Activated naive CD4-positive, alpha-beta T cell treated with anti-CD3 and anti-CD28 coated beads, Interleukin-2, amount 10 ng/mL, durations not matched to agents 7 days and 5 days (primary cell): ENCODE measurements at regions not wholly inside any gene's neighbourhood (a gene's known extent, or its start where the extent isn't known, plus 50 kb on each side); places are given as distances from the start of the nearest gene placed in this dataset.
"Not testable (repeated sequence)": the region's sequence is repeated elsewhere in the genome, so short reads cannot be mapped to it uniquely, and the experiment has no call there.

ENCODE experiments used
- CTCF ChIA-PET: fragments of 350-600 bp; sonication (Branson Sonifier 250); formaldehyde crosslinking; loops from one replicate; lab custom pipeline; 2021; ENCODE audit warnings: antibody characterized with exemption; lab: Charles Lee
- DNase-seq: peaks from one replicate; pipeline ENCODE4 v3.0.0-alpha.2; 2020
- H3K27ac Mint-ChIP-seq: one replicate; pipeline ENCODE4 v1.8.0; 2021; ENCODE audit warnings: mild to moderate bottlenecking, moderate library complexity, mixed read lengths
- H3K27me3 Mint-ChIP-seq: one replicate; pipeline ENCODE4 v1.8.0; 2021; ENCODE audit warnings: mild to moderate bottlenecking, mixed read lengths
- H3K36me3 Mint-ChIP-seq: one replicate; pipeline ENCODE4 v1.8.0; 2021; ENCODE audit warnings: mixed read lengths
- H3K4me1 Mint-ChIP-seq: one replicate; pipeline ENCODE4 v1.8.0; 2021; ENCODE audit warnings: mixed read lengths
- H3K4me3 Mint-ChIP-seq: one replicate; pipeline ENCODE4 v1.8.0; 2021; ENCODE audit warnings: mild to moderate bottlenecking, moderate library complexity, mixed read lengths
- H3K9me3 Mint-ChIP-seq: one replicate; pipeline ENCODE4 v1.8.0; 2021; ENCODE audit warnings: mixed read lengths

- H3K4me3 Mint-ChIP-seq, DNase-seq, H3K27ac Mint-ChIP-seq, CTCF ChIA-PET, H3K4me1 Mint-ChIP-seq, H3K27me3 Mint-ChIP-seq, H3K36me3 Mint-ChIP-seq: not testable (repeated sequence)
- H3K9me3 Mint-ChIP-seq, result peaks cover 21% of the 10 kb centered on the region
Observed at GRCh38 chr11:23942117-23942815, 554.6 kb upstream of the LUZP2 start.

- DNase-seq, result no peak
- H3K36me3 Mint-ChIP-seq, result no peaks in the 10 kb centered on the region
- H3K4me3 Mint-ChIP-seq, result no peak overlapping the region
- CTCF ChIA-PET, result no interaction called here
- no peaks in the 10 kb centered on the region for H3K27me3 Mint-ChIP-seq
- H3K27ac Mint-ChIP-seq, result no peak overlapping the region
- H3K4me1 Mint-ChIP-seq, result no peaks in the 10 kb centered on the region
- H3K9me3 Mint-ChIP-seq, result peaks cover 15% of the 10 kb centered on the region
Observed at GRCh38 chr11:23944923-23945322, 551.9 kb upstream of the LUZP2 start.

GRCh38 chr11:23947883-23948282 lies 549.0 kb upstream of the LUZP2 start:
- no peaks in the 10 kb centered on the region for H3K4me1 Mint-ChIP-seq
- no peaks in the 10 kb centered on the region for H3K27me3 Mint-ChIP-seq
- CTCF ChIA-PET, result no interaction called here
- peaks cover 3% of the 10 kb centered on the region for H3K9me3 Mint-ChIP-seq
- H3K27ac Mint-ChIP-seq, result no peak overlapping the region
- no peak for DNase-seq
- no peak overlapping the region for H3K4me3 Mint-ChIP-seq
- no peaks in the 10 kb centered on the region for H3K36me3 Mint-ChIP-seq

- Mint-ChIP-seq H3K4me3 (no peak overlapping the region), H3K4me1 (no peaks in the 10 kb centered on the region), H3K27ac (no peak overlapping the region), H3K9me3 (peaks cover 3% of the 10 kb centered on the region), H3K27me3 (no peaks in the 10 kb centered on the region), H3K36me3 (no peaks in the 10 kb centered on the region)
- CTCF ChIA-PET, result no interaction called here
- no peak for DNase-seq
Observed at GRCh38 chr11:23948851-23949250, 548.0 kb upstream of the LUZP2 start.

- Mint-ChIP-seq H3K4me3 (no peak overlapping the region), H3K4me1 (no peaks in the 10 kb centered on the region), H3K9me3 (peaks cover 9% of the 10 kb centered on the region), H3K36me3 (no peaks in the 10 kb centered on the region), H3K27ac (no peak overlapping the region), H3K27me3 (no peaks in the 10 kb centered on the region)
- no peak for DNase-seq
- CTCF ChIA-PET, result no interaction called here
Observed at GRCh38 chr11:23953951-23954710, 542.7 kb upstream of the LUZP2 start.

- peaks cover 8% of the 10 kb centered on the region for H3K9me3 Mint-ChIP-seq
- H3K27ac Mint-ChIP-seq, result no peak overlapping the region
- no peaks in the 10 kb centered on the region for H3K27me3 Mint-ChIP-seq
- H3K4me3 Mint-ChIP-seq, result no peak overlapping the region
- H3K36me3 Mint-ChIP-seq, result no peaks in the 10 kb centered on the region
- no peak for DNase-seq
- no peaks in the 10 kb centered on the region for H3K4me1 Mint-ChIP-seq
- CTCF ChIA-PET, result no interaction called here
Observed at GRCh38 chr11:23954730-23955129, 542.1 kb upstream of the LUZP2 start.

GRCh38 chr11:23956586-23956985 lies 540.3 kb upstream of the LUZP2 start:
- peaks cover 7% of the 10 kb centered on the region for H3K9me3 Mint-ChIP-seq
- no peaks in the 10 kb centered on the region for H3K27me3 Mint-ChIP-seq
- H3K36me3 Mint-ChIP-seq, result no peaks in the 10 kb centered on the region
- no peak overlapping the region for H3K27ac Mint-ChIP-seq
- no peaks in the 10 kb centered on the region for H3K4me1 Mint-ChIP-seq
- no peak for DNase-seq
- H3K4me3 Mint-ChIP-seq, result no peak overlapping the region
- CTCF ChIA-PET, result no interaction called here

GRCh38 chr11:23957314-23957713 lies 539.5 kb upstream of the LUZP2 start:
- no peaks in the 10 kb centered on the region for H3K36me3 Mint-ChIP-seq
- no peak overlapping the region for H3K4me3 Mint-ChIP-seq
- DNase-seq, result no peak
- CTCF ChIA-PET, result no interaction called here
- no peak overlapping the region for H3K27ac Mint-ChIP-seq
- H3K27me3 Mint-ChIP-seq, result no peaks in the 10 kb centered on the region
- H3K9me3 Mint-ChIP-seq, result peaks cover 7% of the 10 kb centered on the region
- H3K4me1 Mint-ChIP-seq, result no peaks in the 10 kb centered on the region

GRCh38 chr11:23959462-23959861 lies 537.4 kb upstream of the LUZP2 start:
- no peak overlapping the region for H3K4me3 Mint-ChIP-seq
- DNase-seq, result no peak
- no peaks in the 10 kb centered on the region for H3K4me1 Mint-ChIP-seq
- no peaks in the 10 kb centered on the region for H3K27me3 Mint-ChIP-seq
- no peak overlapping the region for H3K27ac Mint-ChIP-seq
- H3K9me3 Mint-ChIP-seq, result peaks cover 9% of the 10 kb centered on the region
- CTCF ChIA-PET, result interaction anchor here (1.4 kb wide), 1 partner anchor 12 kb away, joined by 3 read pairs; no protein-coding TSS in a partner anchor
- H3K36me3 Mint-ChIP-seq, result no peaks in the 10 kb centered on the region

GRCh38 chr11:23961503-23962338 lies 535.1 kb upstream of the LUZP2 start:
- H3K4me1 Mint-ChIP-seq, result no peaks in the 10 kb centered on the region
- no peaks in the 10 kb centered on the region for H3K27me3 Mint-ChIP-seq
- H3K36me3 Mint-ChIP-seq, result no peaks in the 10 kb centered on the region
- peaks cover 6% of the 10 kb centered on the region for H3K9me3 Mint-ChIP-seq
- CTCF ChIA-PET, result no interaction called here
- H3K27ac Mint-ChIP-seq, result no peak overlapping the region
- no peak overlapping the region for H3K4me3 Mint-ChIP-seq
- no peak for DNase-seq

- Mint-ChIP-seq H3K4me1 (no peaks in the 10 kb centered on the region), H3K36me3 (no peaks in the 10 kb centered on the region), H3K27ac (no peak overlapping the region), H3K27me3 (no peaks in the 10 kb centered on the region), H3K4me3 (no peak overlapping the region), H3K9me3 (peaks cover 7% of the 10 kb centered on the region)
- DNase-seq, result no peak
- CTCF ChIA-PET, result no interaction called here
Observed at GRCh38 chr11:23973244-23973643, 523.6 kb upstream of the LUZP2 start.

- Mint-ChIP-seq H3K27me3 (no peaks in the 10 kb centered on the region), H3K4me3 (no peak overlapping the region), H3K36me3 (no peaks in the 10 kb centered on the region), H3K4me1 (no peaks in the 10 kb centered on the region), H3K27ac (no peak overlapping the region), H3K9me3 (peaks cover 7% of the 10 kb centered on the region)
- no peak for DNase-seq
- CTCF ChIA-PET, result no interaction called here
Observed at GRCh38 chr11:23974051-23974450, 522.8 kb upstream of the LUZP2 start.

GRCh38 chr11:23974601-23975000 lies 522.3 kb upstream of the LUZP2 start:
- Mint-ChIP-seq H3K27ac (no peak overlapping the region), H3K27me3 (no peaks in the 10 kb centered on the region), H3K9me3 (peaks cover 10% of the 10 kb centered on the region), H3K4me3 (no peak overlapping the region), H3K4me1 (no peaks in the 10 kb centered on the region), H3K36me3 (no peaks in the 10 kb centered on the region)
- DNase-seq, result no peak
- CTCF ChIA-PET, result no interaction called here

GRCh38 chr11:23976426-23976825 lies 520.4 kb upstream of the LUZP2 start:
- H3K9me3 Mint-ChIP-seq, result peaks cover 10% of the 10 kb centered on the region
- no peak for DNase-seq
- H3K27ac Mint-ChIP-seq, result no peak overlapping the region
- no peaks in the 10 kb centered on the region for H3K27me3 Mint-ChIP-seq
- H3K36me3 Mint-ChIP-seq, result no peaks in the 10 kb centered on the region
- H3K4me3 Mint-ChIP-seq, result no peak overlapping the region
- CTCF ChIA-PET, result no interaction called here
- H3K4me1 Mint-ChIP-seq, result no peaks in the 10 kb centered on the region
